HG02938 (cell line): ENCODE measurements at regions not wholly inside any gene's neighbourhood (a gene's known extent, or its start where the extent isn't known, plus 50 kb on each side); places are given as distances from the start of the nearest gene placed in this dataset.

Experiments
- ATAC-seq: cut with Tn5 transposase; IDR thresholded peaks from one replicate; pipeline ENCODE4 v1.9.1; 2021; ENCODE audit warnings: mild to moderate bottlenecking, moderate library complexity; ENCODE audit not compliant: unreplicated experiment

DNA sequence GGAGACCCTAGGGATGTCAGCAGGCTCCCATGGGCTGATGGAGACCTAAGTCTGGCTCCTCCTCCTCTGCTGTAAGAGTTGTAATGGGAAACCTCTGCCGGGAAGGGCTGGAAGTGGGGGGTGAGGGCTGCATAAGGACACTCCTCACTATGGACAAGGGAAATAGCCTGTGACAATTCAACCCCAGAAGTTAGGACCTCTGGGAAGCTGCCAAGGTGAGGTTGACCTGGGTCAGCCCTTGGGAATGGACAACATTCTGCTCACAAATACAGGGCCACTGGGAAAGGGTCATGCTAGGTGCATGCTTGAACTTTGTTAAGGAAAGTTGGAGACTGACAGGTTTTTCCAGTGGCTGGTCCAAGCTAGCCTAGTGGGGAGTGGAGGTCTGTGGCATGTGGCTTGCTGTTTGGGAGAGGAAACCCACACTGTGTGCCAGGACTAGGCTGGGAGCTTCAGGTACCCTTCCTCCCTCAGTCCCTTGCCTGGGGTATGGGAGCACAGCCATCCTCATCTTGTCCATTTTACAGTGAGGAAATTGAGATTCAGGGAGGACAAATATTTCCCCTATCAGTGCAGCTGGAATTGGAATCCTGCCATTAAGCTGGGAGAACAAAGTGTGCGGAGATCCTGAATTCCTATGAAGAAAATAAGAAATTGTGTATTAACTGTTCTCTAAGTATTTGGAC lies 190.4 kb downstream of the SALL1 start:
- no peak for ATAC-seq

DNA sequence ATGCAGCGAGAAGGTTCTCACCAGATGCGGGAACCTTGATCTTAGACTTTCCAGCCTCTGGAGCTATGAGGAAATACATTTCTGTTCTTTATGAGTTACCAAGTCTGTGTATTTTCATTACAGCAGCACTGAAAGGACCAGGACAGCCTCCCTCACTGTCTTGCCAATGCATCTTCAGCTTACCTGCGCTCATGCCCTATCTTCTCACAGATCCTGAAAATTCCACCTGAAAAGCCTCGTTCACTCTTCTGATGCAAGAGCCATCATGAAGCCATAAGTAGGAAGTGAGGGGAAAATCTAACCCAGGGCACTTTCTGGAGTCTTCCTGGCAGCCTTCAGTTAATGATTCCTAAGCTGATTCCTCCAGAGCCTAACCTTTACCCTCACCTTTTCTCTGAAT lies 194.0 kb downstream of the SALL1 start:
- peak; percentile 20 for ATAC-seq

DNA sequence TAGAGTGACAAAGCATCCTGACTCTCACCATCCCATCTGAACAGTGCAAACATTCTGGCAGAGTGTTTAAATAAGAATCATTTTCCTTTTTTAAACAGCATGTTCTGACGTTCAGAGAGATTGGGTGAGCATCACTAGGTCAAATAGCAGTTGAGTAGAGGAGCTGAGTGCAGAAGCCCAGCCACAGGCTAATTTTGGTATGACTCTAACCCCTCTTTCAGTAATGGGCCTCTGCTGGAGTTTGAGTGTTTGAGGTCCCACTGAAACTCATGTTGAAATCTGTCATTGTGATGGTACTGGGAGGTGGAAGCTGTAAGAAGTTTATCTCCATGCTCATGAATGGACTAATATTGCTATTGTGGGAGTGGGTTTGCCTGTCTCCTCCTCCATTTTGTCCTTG lies 194.4 kb downstream of the SALL1 start:
- peak; percentile 70 for ATAC-seq

DNA sequence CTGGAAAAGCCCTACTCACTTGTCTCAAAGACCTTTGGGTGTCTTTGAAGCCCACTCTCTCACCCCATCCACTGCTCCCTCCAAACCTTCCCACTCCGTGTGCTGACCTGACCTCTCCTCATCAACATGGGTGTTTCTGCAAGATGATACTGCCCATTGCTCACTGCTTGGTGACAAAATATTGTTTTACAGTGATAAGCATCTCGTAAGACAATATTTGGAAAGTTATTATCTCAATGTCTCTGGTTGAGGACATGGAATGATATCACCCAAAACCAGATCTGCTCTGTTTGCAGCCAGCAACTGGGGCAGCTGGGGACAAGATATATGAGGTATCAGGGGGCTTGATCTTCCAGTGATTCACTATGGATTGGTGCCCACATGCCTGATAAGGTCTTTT lies 195.8 kb downstream of the SALL1 start:
- ATAC-seq: no peak

DNA sequence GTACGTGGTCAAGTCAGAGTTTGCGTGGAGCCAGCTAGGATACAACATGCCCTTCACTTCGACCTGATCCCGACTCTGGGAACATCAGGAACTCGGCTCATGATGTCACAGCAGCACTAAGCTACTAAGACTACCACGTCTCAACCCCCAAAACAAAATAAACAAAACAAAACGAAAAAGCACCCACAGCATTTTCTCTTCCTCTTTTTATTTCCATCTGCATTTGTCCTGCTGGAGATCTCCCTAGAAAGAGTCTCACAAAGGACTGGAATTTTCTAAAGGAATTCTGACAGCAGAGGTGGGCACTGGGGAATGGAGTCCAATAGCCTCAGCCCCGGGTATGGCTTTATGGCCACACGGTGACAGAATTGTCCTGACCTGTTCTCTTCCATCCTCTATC lies 196.6 kb downstream of the SALL1 start:
- no peak for ATAC-seq

DNA sequence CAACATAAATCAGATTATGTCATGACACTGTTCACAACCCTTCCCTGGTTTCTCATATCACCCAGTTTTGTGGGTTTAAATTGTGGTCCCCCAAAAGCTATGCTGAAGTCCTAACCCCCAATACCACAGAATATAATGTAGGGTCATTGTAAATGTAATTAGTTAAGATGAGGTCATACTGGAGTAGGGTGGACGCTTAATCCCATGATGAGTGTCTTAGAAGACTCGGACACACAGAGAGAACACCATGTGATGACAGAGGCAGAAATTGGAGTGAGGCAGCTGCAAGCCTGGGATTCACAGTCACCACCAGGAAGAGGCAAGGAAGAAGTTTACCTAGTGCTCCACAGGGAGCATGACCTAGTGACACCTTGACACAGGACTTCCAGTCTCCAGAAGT lies 197.8 kb downstream of the SALL1 start:
- ATAC-seq: no peak

DNA sequence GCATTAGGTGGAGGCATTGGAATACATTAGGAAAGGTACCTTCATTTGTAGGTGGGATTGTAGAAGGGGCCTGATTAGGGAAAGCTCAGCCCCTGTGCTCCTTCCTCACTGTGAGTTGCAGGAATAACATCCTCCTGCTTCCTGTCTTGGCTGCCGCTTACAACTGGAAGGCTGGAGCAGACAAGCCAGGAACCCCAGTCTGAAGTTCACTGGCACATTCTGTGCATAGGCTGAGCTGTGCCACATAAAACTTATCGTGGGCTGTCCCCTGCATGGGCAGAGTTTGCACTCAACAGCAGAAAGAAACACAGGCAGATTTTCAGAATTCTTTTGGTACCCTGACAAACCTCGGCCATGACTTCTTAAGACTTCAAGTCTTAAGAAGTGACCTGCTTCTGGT lies 200.1 kb downstream of the SALL1 start:
- ATAC-seq: no peak

DNA sequence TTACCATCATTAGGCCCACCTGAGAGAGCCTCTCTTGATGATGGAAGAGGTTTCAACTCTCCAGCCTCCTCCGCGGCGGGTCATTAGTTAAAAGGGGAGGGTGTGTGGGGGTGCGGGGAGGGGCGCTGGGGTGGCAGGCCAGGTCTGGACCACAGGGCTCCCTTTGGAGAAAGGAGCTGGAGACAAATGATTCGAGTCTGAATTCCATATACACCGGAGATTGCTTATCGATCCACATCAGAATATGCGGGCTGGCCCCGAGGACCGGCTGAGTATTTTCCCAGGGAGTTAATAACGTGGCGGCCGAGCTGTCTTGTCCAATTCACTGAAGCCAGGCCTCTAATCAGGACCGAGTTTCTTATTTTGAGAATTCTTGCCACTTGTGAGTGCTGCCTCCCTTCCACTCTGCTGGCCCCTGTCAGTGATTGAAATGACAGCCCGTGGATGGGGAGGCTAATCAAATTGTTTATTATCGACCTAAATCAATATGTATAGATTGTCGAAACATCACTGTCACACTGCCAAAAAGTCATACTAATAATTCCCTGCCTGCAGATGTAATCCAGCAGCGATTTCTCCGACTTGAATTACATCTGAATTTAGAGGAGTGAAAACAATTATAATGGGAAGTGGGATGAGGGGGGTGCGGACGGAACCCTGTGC lies 202.7 kb downstream of the SALL1 start:
- ATAC-seq: no peak

DNA sequence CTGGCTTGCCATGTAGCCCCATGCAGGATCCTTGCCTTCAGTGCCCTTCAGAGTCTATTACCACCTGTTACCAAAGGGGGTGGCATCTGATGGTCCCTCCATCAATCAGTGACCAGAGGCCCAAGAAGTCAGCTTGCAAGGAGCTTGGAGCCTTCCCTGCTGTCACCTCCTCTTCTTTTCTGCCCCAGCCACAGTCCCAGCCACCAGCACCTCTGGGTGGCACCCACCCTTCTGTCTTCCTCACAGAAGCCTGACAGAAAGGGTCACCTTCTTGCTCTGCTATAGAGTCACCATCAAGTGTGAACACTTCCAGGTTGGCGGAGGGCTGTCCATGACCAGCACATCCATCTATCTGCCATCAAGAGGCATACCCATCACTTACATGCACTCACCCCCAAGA lies 203.2 kb downstream of the SALL1 start:
- ATAC-seq: no peak

DNA sequence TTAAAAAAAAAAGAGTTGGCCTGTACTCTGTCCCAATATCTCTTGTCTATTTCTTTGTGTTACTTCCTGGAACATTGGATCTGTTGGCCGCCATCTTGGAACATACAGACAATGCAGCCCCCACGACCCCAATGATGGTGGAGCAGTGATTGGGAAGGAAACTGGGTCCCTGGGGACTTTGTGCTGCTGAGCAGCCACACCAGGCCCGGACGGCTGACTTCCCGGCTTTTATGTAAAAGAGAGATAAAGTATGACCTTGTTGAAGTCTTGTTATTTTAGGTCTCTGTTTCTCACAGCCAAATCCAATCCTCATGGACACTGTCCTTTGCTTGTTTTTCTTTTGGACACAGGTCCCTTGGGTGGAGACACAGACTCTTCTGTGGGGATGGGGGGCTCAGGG lies 204.5 kb downstream of the SALL1 start:
- no peak for ATAC-seq

DNA sequence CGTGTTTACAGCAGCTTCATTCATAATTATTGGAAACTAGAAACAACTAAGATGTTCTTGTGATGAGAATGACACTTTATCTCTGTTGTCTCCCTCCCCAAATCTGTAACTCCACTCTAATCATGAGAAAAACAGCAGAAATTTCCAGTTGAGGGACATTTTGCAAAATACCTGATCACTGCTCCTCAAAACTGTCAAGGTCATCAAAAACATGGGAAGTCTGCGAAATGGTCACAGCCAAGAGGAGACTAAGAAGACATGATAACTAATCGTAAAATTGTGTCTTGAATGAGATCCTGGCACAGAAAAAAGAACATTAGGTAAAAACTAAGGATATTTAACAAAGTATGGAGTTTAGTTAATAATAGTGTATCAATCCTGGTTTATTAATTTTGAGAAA lies 204.2 kb downstream of the CYLD start:
- ATAC-seq: no peak

DNA sequence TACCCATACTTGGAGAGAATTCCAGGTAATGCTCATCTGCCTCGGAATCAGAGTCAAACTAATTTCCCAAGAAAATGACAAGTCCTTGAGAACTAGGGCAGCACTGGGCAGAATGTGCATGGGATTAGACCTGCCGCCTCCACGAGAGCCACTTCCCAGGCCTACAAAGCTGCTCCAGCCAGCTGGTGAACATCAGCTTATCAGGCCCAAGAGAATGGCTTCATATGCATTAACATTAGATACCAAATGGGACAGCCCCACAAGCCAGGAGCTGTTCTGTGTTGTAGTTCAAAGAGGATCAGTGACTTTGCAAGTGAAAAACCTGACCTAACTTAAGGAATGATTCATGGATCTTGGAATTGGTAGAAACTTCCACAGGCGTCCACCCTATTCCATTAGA lies 203.3 kb downstream of the CYLD start:
- ATAC-seq: no peak

DNA sequence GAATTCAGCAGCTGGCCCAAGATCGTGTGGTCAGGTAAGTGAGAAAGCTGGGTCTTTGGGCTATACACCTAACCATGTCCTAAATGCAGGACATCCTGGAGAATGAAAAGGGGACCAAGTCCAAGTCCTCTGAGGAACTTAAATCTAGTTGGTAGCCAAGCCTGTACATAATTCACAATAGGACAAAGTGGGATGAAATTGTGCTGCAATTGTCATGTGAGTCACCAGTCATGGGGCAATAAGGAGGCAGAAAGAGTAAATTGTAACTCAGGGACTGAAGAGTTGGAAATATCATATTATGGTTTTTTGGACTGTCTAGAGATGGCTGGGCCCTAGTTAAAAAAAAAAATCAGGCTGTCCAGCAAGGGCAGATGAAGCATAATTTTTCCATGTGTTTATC lies 202.6 kb downstream of the CYLD start:
- no peak for ATAC-seq

DNA sequence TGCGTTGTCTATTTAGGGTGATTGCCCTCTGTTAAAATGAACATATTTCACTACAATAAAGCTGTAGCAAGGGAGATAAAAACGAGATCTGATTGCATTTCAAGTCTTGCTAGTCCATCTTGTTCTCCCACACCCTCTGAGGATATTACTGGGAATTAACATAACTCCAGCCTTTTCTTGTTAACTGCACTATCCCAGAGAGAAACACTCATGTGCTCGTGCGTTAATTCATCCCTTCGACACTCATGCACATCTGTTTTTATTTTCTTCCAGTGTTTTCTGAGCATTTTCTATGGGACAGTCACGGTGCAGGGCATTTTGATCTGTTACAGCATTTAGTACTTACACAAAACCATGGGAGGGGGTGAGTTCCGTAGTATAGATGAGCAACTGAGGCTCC lies 202.1 kb downstream of the CYLD start:
- no peak for ATAC-seq

DNA sequence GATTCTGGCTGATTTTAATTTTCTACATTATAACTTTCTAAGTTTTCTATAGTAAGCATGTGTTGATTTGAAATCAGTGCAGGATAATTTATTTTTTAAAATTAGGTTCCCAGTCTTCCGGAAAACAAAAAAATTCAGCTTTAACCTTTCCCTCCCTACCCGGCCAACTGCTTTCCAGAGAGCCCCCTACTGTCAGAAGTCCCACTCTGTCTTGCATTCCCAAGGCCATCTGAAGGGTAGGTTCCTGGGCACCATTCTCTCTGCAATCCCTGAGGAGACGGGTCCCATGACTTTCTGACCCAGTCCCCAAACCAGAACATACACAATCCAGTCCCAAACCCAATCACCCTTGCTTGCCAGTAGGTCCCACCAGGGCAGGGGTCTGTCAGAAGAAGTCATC lies 200.3 kb downstream of the CYLD start:
- ATAC-seq: no peak

DNA sequence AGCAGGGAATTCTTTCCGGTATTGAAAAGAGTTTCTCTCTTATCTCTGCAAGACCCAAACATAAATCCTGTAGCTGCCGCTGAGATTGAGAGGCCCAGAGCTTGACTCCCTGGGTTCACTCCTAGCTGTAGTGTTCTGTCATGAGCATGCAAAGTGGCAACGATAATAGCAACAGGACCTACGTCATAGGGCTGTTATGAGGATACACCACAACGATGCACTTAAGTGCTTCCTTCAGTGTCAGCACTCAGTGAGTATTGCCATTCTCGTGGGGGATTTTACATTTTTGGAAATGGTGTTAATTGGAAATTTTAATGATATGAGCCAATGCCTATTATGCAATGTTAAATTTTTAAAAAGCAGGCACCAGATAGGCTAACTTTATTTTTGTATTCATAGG lies 199.8 kb downstream of the CYLD start:
- no peak for ATAC-seq

DNA sequence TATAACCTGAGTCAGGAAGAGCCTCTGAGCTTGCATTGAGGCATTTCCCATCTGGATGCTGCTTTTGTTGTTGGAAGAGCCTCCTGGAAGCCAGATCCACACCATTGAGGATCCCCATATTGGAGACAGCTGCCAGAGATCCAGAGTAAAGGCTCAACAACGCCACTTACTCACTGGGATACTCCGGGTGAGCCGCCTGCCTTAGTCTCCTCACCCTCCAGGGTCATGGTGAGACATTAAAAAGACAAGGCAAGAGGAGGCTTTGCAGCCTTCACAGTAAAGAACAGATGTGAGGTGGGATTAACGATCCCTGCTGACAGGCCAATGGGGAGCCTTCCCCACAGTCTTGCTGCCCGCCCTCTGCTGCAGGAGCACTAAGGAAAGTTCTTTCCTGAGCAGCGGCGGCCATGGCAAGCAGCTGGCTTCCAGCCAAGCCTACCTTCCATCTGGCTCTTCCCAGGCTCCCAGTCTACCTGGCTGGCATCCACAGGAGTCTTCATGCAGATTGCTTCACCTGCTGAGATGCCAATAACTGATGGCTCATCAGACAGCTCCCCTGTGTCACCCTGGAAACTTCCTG lies 198.5 kb downstream of the CYLD start:
- ATAC-seq: no peak

DNA sequence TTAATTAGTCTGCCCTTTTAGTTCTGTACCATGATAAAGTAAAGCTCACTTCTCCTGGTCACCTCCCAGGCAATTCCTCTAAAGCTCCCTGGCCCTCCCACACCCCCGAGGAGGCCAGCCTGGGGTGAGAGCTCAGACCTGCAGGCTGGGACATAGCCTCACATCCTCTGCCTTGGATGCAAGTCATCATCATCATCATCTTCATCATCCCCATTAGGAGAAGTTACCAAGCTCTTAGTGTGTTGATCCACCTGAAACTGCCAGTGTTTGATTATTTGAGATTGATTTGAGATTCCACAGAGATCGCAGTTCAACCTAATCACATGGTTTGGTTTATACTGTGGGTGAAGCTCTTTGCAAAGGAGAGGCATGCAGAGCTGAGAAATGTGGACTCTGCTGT lies 197.5 kb downstream of the CYLD start:
- no peak for ATAC-seq

DNA sequence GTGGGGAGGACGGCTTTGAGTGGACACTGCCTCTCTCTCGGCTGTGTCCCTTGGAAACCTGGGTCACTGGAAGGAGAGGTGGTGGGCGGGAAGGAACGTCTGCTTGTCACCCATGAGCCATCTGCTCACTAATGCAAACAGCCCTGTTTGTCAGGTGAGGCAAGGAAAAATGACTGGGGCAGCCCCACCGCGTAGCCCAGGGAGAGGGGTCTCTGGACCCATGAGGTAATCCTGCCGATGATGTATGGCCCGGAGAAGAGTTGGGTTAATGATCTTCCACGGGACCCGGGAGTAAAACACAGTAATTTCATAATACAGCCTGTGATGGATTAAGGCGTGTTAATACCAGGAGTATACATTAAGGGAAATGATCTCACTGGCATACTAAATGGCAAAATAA lies 197.0 kb downstream of the CYLD start:
- ATAC-seq: no peak

DNA sequence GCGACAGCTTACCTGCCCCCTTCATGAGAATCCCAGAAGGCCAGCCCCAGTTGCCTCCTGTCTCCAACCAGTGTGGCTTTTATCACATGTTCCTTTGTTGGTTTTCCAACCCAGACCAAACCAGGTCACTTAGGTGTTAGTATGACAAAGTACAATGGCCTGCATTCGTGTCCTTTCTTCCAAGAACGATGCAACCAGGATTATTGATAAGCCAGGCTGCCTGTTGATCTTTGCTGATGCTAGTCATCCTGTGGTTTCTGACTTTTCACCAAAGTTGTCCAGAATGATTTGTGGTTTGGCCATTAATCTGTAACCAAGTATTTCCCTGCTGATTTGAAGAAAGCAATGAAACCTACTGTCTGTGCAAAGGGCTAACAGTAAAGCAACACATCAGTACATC lies 191.4 kb downstream of the CYLD start:
- ATAC-seq: no peak

DNA sequence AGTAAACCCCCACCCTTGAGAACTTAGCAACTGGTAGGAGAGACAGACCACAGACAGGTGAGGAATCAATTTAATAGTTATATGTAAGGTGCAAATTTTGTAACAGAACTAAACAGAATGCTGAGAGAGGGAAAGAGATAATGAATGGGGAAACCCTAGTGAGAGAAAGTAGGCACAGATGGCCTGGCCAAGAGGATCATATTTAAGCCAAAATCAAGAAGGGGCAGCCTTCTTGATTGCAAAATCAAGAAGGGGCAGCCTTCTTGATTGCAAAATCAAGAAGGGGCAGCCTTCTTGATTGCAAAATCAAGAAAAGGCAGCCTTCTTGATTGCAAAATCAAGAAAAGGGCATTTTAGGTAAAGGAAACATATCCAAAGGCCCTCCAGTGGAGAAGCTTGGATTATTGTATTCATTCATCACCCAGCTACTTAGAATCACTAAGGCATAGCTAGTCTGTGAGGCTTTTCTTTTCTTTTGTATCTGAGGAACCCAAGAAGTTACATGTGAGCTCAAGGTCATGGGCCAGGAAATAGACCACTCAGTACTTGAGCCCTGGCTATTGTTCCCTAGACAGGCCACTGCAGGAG lies 190.6 kb downstream of the CYLD start:
- no peak for ATAC-seq

DNA sequence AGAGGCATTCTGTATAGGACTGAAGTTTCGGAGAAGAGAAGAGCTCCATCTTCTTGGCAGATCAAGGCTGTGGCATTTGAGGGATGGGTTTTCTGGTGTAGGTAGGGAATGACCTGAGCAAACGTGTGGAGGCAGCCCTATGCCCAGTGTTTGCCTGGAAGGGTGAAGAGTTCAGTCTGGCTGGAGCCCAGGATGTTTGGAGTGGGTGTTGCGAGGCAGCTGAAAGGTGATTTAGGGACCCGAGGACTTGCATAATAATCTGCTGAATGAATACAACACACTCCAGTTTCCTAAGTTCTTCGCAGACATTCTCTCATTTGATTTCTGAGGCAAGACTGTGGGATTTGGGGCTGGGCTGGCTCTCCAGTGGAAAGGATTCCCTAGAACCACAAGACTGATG lies 186.2 kb downstream of the CYLD start:
- no peak for ATAC-seq
